ENCODE measurements at regions not wholly inside any gene's neighbourhood (a gene's known extent, or its start where the extent isn't known, plus 50 kb on each side); places are given as distances from the start of the nearest gene placed in this dataset.
A peak's percentile ranks its signal among the peaks of the same experiment; 100 is the strongest.

GRCh38 chr13:77999746-78000145, 81.1 kb upstream of the EDNRB start:
- peak in 1 of 2 experiments; percentile 15 for DNase-seq

GRCh38 chr13:77994166-77994565, 75.5 kb upstream of the EDNRB start:
- no peak for DNase-seq

DNA sequence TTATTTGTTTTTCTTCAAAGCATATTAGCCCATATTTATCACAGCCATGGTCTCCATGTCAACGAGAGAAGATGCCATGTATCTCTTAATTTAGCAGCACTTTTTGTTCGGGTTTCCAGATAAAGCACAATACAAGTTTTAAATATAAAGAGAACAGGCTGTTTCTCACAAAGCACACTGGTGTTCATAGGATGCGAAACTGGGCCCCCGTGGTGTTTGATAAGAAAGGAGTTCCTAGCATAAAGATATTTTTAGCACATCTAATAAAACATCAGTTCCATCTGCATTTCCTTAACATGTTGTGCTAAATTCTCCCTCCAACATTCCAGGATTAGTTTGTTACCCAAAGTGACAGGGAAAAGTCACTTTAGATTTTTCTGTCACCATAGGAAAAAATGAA, 72.4 kb upstream of the EDNRB start:
- DNase-seq = no peak

- DNase-seq = no peak
Measured at GRCh38 chr13:77989281-77989680, 70.7 kb upstream of the EDNRB start.

- DNase-seq = no peak
Measured at GRCh38 chr13:77988355-77988754, 69.7 kb upstream of the EDNRB start.

DNA sequence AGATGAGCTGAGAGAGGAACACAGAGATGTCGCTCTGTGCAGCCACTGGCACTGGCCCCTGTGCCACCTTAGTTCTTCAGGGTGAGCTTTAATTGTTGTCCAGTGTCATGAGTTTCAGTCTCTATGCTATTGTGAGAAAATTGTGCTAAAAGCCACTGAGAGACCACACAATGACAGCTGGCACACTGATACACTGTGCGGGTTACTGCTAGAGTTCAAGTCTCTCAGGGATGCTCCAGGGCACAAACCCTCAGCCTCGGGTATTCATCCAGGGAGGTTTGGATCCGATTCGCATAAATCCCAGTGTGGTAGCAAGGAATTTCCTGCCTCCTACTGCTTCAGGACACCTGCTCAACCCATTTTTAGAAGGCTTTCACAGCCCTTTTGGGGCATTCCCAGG, 68.1 kb upstream of the EDNRB start:
- no peak for DNase-seq

GRCh38 chr13:77985866-77986636, 67.4 kb upstream of the EDNRB start:
- DNase-seq = no peak

DNA sequence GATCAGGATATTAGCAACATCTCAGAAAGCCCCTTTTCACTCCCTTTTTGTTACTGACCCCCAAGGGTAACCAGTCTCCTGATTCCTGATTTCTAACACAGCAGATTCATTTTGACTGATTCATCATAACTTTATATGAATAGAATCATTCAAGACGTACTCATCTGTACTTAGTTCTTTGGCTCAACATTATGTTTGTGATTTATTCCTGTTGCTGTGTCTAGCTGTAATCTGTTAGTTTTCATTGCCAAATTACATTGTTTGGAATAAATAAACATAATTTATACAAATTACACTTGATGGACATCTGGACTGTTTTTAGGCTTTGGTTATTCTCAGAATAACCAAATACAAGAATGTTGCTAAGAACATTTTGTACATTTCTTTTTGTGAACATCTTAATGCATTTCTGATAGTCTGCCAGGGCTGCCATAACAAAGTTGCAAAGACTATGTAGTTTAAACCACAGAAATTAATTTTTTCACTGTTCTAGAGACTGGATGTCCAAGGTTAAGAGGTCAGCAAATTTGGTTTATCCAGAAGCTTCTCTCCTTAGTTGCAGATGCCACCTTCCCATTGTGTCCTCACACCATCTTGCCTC, 62.8 kb upstream of the EDNRB start:
- no peak for DNase-seq

DNA sequence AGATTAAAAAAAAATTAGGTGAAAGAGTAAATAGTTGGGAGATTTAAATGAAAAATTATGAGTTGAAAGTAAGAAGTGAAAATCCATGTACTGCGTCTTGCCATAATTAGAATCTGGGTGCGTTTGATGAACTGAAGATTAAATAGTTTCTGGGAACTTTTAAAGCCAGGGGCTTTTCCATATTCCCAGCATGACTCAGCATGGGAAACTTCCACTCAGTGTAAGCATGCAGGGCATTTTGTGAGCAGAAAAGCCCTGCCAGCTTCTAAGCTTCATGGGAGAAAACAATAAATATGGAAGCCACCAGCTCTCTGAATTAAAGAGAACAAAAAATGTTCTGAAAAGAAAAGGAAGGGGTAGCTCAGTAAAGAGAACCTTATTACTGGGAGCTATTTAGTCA, 62.0 kb upstream of the EDNRB start:
- DNase-seq = no peak

- DNase-seq = no peak
Measured at GRCh38 chr13:77979721-77980385, 61.2 kb upstream of the EDNRB start.

DNA sequence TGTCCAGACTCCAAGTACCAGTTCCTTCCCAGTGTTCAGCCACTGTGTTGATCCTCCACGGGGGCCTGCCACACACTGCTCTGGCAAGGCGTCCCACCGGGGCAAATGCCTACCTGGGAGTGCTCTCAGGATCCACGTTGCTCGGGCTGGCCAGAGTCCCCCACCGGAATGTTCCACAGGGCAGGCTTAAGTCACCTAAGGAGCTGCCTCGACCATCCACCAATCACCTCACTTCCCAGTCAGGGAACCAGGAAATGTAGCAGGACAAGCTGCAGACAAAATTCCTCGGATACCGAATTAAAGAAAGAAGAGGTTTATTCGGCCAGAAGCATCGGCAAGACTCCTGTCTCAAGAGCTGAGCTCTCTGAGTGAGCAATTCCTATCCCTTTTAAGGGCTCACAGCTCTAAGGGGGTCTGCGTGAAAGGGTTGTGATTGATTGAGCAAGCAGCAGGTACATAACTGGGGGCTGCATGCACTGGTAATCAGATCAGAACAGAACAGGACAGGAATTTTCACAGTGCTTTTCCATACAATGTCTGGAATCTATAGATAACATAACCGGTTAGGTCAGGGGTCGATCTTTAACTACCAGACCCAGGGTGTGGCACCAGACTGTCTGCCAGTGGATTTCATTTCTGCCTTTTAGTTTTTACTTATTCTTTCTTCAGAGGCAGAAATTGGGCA, 56.9 kb upstream of the EDNRB start:
- no peak for DNase-seq

DNA sequence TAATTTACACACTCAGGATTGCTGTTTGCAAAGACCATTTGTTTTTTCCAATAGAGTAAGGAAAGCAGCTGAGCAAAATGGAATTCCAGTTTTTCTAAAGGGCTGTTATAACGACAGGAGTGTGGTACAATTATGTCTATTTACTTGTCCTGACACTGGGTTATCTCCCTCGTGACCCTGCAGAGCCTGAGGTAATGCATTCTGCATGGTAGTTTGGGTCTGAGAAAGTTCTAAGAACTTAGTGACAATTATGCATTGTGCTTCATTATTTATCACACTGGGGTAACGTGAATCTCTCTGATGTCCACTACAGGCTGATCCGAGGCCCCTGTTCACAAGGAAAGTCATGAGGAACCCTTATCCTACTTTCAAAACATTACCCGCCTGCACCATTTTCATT, 50.7 kb upstream of the EDNRB start:
- no peak for DNase-seq
